Peyer's patch (tissue), 4 donors: ENCODE measurements at regions not wholly inside any gene's neighbourhood (a gene's known extent, or its start where the extent isn't known, plus 50 kb on each side); places are given as distances from the start of the nearest gene placed in this dataset.

Source experiments
- CTCF ChIP-seq, 6 experiments: fragments of 450-650 bp in 4 of 6; fragments of 200-600 bp in 2 of 6; sonication (generic) in 1 of 6; IDR thresholded peaks; one replicate each; pipeline ENCODE4 v1.5.1; 2017 to 2019; ENCODE audit warnings: antibody characterized with exemption in 6 of 6, mild to moderate bottlenecking in 3 of 6, moderate library complexity in 1 of 6
- POLR2A ChIP-seq, 2 donors: fragments of 450-650 bp; IDR thresholded peaks; one replicate each; pipeline ENCODE4 v1.5.1; 2017; ENCODE audit warnings: antibody characterized with exemption in 2 of 2, mild to moderate bottlenecking in 2 of 2, moderate library complexity in 2 of 2

- TF ChIP-seq POLR2A (IDR thresholded peaks at IDR 0.05), result no peak
- TF ChIP-seq CTCF (IDR thresholded peaks at IDR 0.05), result no peak
Measured at GRCh38 chr13:42492372-42492920, 81.5 kb upstream of the TNFSF11 start.
